Activated T-helper 9 cell treated with anti-CD3 and anti-CD28 coated beads, Interleukin-2, amount 50 U/mL, for 16 hours (primary cell): ENCODE measurements at regions not wholly inside any gene's neighbourhood (a gene's known extent, or its start where the extent isn't known, plus 50 kb on each side); places are given as distances from the start of the nearest gene placed in this dataset.
"Not testable (repeated sequence)": the region's sequence is repeated elsewhere in the genome, so short reads cannot be mapped to it uniquely, and the experiment has no call there.

Experiments used
- DNase-seq: peaks from one replicate; pipeline ENCODE4 v3.0.0-alpha.2; 2020; ENCODE audit warnings: low read depth

DNA sequence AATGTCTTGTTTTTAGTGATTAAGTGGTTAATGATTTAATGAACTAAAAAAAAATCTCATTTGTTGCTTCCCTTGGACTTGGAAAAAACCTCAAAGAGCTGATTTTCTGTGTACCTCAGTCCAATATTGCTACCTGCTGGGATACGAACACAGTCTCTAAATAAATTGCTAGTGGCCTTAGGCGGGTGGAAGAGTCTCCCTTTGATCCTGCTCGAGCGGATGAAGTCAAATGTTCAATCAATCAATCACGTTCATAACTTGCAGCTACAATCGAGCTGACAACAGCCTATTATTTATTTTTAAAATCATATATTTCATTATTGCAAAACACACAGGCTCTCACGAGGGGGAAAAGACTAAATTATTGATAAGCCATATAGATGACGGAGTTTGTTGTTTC lies 57.3 kb upstream of the HABP2 start:
- no peak for DNase-seq

DNA sequence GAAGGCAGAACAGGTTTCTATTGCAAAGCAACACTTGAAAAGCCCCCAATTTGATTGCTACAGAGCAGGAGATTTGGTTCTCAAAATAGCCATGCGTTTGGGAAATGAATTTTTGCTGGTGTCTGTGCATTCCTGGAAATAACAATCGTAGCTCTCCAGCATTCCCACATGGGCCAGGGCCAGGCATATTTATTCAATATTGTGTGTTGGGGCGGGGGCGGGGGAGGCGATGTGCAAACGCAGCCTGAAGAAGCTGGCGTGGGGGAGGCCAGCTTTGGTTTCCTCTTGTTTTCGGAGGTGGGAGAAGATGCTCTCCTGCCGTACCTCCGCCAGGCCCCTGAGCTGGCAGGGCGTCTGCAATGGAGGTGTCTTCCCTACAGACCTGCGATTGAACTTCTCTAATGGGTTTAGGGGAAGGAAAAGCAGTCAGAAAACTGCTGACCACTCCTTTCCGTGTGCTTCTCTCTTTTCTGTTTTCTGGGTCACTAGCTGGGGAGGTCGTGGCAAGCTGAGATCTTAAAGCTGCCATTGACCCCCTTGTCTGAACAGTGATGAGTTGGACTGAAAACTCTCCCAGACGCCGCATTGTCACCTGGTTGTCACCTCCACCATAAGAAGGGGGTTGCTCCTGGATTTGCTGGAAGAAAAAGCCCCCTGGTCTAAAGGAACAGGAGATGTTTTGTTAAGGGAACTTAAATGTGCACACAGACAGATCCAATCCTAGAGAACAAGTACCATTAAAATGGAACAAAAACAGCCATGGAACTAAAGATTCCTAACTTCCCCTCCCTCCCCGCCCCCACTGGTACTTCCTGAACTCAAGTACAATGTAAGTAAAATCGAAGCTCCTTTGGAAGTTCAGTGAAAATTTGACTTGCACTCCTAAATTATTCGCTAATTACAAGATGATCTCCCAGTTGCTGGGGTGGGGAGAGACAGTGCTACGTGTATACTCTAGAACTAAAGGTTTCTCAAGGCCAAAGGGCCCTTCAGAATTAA lies 56.4 kb upstream of the HABP2 start:
- DNase-seq = no peak

DNA sequence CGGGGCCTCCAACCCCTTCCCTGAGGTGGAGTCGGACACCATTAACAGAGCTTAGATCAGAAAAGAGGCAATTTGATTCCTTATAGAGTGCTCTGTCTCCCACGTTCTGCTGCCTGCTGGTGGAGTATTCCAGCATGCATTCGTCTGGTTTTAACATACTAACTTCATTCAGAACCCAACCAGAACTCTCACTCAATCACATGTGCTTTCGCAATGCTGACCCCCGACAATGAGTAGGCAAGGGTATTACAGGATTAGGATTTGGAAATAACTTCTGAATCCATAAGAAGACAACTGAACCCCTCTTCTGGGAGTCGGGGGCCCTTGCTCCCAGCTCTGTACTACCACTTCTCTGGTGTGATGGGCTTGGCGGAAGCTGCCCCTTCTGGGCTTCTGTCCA lies 55.7 kb upstream of the HABP2 start:
- no peak for DNase-seq

DNA sequence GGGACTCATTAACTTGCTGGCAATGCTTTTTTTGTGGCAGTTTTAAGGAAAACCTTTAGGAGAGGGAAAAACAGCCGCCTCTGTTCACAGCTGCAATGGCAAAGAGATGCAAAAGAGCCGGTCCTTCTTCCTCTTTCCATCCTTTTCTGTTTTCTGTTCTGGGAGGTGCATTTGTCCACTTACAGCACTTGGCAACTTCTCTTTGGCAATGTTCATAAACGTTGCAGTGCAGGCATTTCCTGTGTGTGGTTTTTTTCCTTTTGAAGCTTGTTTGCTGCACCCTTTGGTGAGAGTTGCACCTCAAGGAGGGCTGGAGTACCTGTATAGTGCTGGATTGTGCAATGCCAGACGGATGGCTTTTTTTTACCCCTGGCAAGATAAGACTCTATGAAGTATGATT lies 53.9 kb upstream of the HABP2 start:
- no peak for DNase-seq

DNA sequence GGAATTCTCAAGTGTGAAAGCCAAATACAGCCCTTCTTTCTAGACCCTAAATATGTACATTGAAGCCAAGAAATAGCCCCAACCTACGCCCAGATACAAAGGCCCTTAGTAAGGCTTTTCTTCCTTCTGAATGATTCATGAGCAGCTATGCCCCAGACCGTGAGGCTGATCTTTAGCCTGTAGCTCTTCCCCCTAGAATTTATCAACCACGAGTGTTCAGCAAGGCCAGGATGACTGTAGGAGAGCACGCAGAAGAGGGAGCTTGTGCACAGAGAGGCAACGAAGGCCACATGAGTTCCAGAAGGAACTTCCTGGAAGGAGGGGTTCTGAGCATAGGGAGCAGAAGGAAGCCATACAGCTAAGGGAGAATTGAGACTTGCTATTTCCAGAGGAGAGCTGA lies 53.0 kb upstream of the HABP2 start:
- DNase-seq = no peak

DNA sequence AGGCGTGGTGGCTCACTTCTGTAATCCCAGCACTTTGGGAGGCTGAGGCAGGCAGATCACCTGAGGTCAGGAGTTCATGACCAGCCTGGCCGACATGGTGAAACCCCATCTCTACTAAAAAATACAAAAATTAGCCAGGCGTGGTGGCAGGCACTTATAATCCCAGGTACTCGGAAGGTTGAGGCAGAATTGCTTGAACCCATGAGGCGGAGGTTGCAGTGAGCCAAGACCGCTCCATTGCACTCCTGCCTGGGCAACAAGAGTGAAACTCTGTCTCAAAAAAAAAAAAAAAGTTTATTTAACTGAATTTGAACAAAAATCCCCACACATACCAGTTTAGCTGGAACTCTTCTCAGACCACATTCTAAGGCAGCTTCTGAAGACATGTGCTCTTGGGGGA lies 51.8 kb upstream of the HABP2 start:
- DNase-seq = not testable (repeated sequence)
